A673 (cell line): ENCODE measurements at regions not wholly inside any gene's neighbourhood (a gene's known extent, or its start where the extent isn't known, plus 50 kb on each side); places are given as distances from the start of the nearest gene placed in this dataset.

Experiments
- BruUV-seq: library from RNA; stranded (reverse); fragments of 400-500 nt; replicated peaks from 2 replicates; lab custom pipeline; 2021; lab: Mats Ljungman, UMichigan
- CTCF ChIA-PET: fragments of 300-600 bp; sonication (Branson Sonifier 250); formaldehyde crosslinking; loops from one replicate; lab custom pipeline; 2022; ENCODE audit warnings: antibody characterized with exemption; lab: Charles Lee
- POLR2A ChIA-PET: fragments of 300-600 bp; sonication (Branson Sonifier 250); formaldehyde crosslinking; loops from one replicate; lab custom pipeline; 2022; ENCODE audit warnings: antibody characterized with exemption; ENCODE audit not compliant: low non-redundant PET; lab: Charles Lee
- DNase-seq: peaks from one replicate; pipeline ENCODE4 v3.0.0-alpha.2; 2015; ENCODE audit warnings: low spot score
- H3K27ac ChIP-seq: fragments of 200-600 bp; sonication (generic); 2 replicates; pipeline ENCODE4 v1.5.1; 2016; ENCODE audit warnings: mixed run types, low read depth, mild to moderate bottlenecking, mixed read lengths, antibody characterized with exemption, low read length; ENCODE audit not compliant: poor library complexity, severe bottlenecking
- H3K27me3 ChIP-seq: fragments of 200-600 bp; sonication (generic); replicated peaks from 2 replicates; pipeline ENCODE4 v1.6.1; 2017; ENCODE audit warnings: mixed run types, low read depth, mild to moderate bottlenecking, mixed read lengths, antibody characterized with exemption, low read length; ENCODE audit not compliant: insufficient read depth, poor library complexity
- H3K36me3 ChIP-seq: fragments of 200-600 bp; sonication (generic); 2 replicates; pipeline ENCODE4 v1.6.1; 2016; ENCODE audit warnings: mixed run types, mild to moderate bottlenecking, mixed read lengths, antibody characterized with exemption, low read length; ENCODE audit not compliant: insufficient read depth, poor library complexity, severe bottlenecking
- H3K4me1 ChIP-seq: fragments of 200-600 bp; sonication (generic); 2 replicates; pipeline ENCODE4 v1.6.1; 2017; ENCODE audit warnings: mixed run types, mild to moderate bottlenecking, mixed read lengths, antibody characterized with exemption, low read length; ENCODE audit not compliant: insufficient read depth, poor library complexity, severe bottlenecking
- H3K4me3 ChIP-seq: fragments of 200-600 bp; sonication (generic); 2 replicates; pipeline ENCODE4 v1.5.1; 2016; ENCODE audit warnings: low read depth, mixed run types, mild to moderate bottlenecking, mixed read lengths, low read length; ENCODE audit not compliant: poor library complexity, severe bottlenecking
- H3K9me3 ChIP-seq: fragments of 200-600 bp; sonication (generic); 2 replicates; pipeline ENCODE4 v1.6.1; 2016; ENCODE audit warnings: mixed run types, low read depth, mild to moderate bottlenecking, mixed read lengths, antibody characterized with exemption, low read length; ENCODE audit not compliant: poor library complexity, severe bottlenecking
- EZH2 ChIP-seq: fragments of 200-600 bp; sonication (generic); IDR thresholded peaks from 2 replicates; pipeline ENCODE4 v1.6.1; 2017; ENCODE audit warnings: borderline replicate concordance, low read depth, mild to moderate bottlenecking, mixed read lengths, antibody characterized with exemption, low read length; ENCODE audit not compliant: poor library complexity, severe bottlenecking
- intact Hi-C: fragments of 100-400 bp; cut with micrococcal nuclease; formaldehyde crosslinking; loops from one replicate; pipeline ENCODE4 v1.10.0; 2022; ENCODE audit not compliant: unreplicated experiment
- TF ChIP-seq, protein P1 (sequence below): fragments of 300-800, 200-600 bp; sonication (generic); conservative IDR thresholded peaks from 2 replicates; pipeline ENCODE4 v1.5.1; 2017; ENCODE audit warnings: low read depth, mild to moderate bottlenecking, antibody characterized with exemption, low read length, moderate library complexity, mixed read lengths

DNA sequence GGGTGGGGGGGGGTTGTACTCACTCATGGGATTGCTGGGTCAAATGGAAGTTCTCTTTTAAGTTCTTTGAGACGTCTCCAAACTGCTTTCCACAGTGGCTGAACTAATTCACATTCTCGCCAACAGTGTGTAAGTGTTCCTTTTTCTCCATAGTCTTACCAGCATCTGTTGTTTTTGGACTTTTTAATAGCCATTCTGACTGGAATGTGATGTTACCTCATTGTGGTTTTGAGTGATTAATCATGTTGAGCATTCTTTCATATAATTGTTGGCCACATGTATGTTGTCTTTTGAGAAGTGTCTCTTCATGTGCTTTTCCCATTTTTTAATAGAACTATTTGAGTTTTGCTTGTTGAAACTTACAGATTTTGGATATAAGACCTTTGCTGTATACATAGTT is 94.9 kb upstream of the PLPPR1 start:
- no TSS peak for BruUV-seq
- POLR2A ChIA-PET, result no interaction called here

DNA sequence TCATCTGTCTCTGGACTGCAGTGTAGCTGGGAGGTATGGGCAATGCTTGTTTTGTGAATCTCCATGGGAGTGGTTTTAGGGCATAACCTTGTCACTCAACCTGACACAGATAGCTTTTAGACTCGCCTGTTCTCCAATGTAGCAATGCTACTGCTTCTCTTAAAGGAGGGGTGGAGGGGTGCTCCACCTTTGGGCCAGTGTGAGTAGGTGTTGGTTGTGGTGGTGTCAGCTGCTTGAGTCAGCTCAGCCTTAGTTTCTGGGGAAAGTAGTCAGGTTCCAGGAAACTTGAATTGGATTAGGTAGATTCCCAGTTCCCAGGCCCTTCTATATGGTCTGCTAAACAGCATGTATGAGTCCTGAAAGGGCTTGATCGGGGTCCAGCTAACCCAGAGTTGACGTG is 91.1 kb upstream of the PLPPR1 start:
- no peaks in the 10 kb centered on the region for H3K9me3 ChIP-seq
- H3K4me1 ChIP-seq, result no peaks in the 10 kb centered on the region
- H3K4me3 ChIP-seq, result no peak overlapping the region
- intact Hi-C loops, result no loop called here
- TF ChIP-seq, protein P1, sequence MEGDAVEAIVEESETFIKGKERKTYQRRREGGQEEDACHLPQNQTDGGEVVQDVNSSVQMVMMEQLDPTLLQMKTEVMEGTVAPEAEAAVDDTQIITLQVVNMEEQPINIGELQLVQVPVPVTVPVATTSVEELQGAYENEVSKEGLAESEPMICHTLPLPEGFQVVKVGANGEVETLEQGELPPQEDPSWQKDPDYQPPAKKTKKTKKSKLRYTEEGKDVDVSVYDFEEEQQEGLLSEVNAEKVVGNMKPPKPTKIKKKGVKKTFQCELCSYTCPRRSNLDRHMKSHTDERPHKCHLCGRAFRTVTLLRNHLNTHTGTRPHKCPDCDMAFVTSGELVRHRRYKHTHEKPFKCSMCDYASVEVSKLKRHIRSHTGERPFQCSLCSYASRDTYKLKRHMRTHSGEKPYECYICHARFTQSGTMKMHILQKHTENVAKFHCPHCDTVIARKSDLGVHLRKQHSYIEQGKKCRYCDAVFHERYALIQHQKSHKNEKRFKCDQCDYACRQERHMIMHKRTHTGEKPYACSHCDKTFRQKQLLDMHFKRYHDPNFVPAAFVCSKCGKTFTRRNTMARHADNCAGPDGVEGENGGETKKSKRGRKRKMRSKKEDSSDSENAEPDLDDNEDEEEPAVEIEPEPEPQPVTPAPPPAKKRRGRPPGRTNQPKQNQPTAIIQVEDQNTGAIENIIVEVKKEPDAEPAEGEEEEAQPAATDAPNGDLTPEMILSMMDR, result no peak
- TF ChIP-seq EZH2, result no peak
- no peaks in the 10 kb centered on the region for H3K27me3 ChIP-seq
- CTCF ChIA-PET, result no interaction called here
- no peak overlapping the region for H3K27ac ChIP-seq
- POLR2A ChIA-PET, result no interaction called here
- no peak for DNase-seq
- no TSS peak for BruUV-seq
- no peaks in the 10 kb centered on the region for H3K36me3 ChIP-seq

More for the DNA sequence above, 94.9 kb upstream of the PLPPR1 start:
- CTCF ChIA-PET, result no interaction called here
- Histone ChIP-seq H3K4me1 (no peaks in the 10 kb centered on the region), H3K9me3 (no peaks in the 10 kb centered on the region), H3K27ac (no peak overlapping the region), H3K4me3 (no peak overlapping the region), H3K27me3 (peaks cover 2% of the 10 kb centered on the region), H3K36me3 (no peaks in the 10 kb centered on the region)
- TF ChIP-seq EZH2, result no peak
- TF ChIP-seq, protein P1, result no peak
- DNase-seq, result no peak
- intact Hi-C loops, result no loop called here

DNA sequence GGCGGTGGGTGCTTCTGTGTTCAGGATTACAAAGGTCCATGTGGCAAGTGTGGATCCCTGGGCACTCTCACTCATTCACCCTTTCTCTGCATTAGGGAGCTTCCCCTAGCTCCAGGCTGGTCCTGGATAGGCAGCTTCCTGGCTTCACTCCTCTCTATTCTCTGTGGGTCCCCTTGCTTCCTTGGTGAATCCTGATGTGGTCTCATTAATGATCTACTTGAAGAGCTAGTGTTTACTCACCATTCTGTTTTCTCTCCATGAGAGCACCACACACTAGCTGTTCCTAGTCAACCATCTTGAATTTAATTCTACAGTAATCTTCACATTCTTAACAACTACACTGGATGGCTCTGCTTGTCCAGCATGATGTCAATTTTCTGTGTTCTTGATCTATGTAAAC is 90.0 kb upstream of the PLPPR1 start:
- Histone ChIP-seq H3K27me3 (no peaks in the 10 kb centered on the region), H3K27ac (no peak overlapping the region), H3K4me1 (no peaks in the 10 kb centered on the region), H3K9me3 (no peaks in the 10 kb centered on the region), H3K4me3 (no peak overlapping the region), H3K36me3 (no peaks in the 10 kb centered on the region)
- CTCF ChIA-PET, result no interaction called here
- BruUV-seq, result no TSS peak
- no peak for DNase-seq
- POLR2A ChIA-PET, result no interaction called here
- TF ChIP-seq EZH2, result no peak
- TF ChIP-seq, protein P1, result no peak
- intact Hi-C loops, result no loop called here
